ENCODE measurements at regions not wholly inside any gene's neighbourhood (a gene's known extent, or its start where the extent isn't known, plus 50 kb on each side); places are given as distances from the start of the nearest gene placed in this dataset.

DNA sequence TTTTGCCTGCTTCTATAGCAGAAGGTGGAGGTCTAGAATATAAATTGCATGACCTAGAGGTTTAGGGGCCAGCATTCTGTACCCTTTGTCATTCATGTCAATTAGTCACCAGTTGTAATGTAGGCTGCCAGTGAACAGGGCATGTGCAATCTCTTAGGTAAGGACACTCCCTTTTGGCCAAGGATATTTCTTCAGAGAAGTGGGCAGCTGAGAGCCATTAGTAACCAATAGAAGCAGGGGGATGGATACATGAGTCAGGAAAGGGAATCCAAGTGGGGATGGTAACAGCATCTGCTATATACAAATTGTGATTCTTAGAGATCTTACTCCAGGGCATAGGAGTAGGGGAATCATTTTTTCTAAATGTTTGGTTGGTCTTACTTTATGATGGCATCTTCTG lies 494.2 kb upstream of the JAG1 start:
- Histone ChIP-seq H3K27me3 (ENCODE audit: control insufficient read depth, insufficient read depth, low read length) (no peaks in the 10 kb centered on the region), H3K36me3 (ENCODE audit: control insufficient read depth, insufficient read depth, low read length) (no peaks in the 10 kb centered on the region), H3K4me3 (ENCODE audit: low read depth, low read length) (no peak overlapping the region)
- TF ChIP-seq, protein P1, sequence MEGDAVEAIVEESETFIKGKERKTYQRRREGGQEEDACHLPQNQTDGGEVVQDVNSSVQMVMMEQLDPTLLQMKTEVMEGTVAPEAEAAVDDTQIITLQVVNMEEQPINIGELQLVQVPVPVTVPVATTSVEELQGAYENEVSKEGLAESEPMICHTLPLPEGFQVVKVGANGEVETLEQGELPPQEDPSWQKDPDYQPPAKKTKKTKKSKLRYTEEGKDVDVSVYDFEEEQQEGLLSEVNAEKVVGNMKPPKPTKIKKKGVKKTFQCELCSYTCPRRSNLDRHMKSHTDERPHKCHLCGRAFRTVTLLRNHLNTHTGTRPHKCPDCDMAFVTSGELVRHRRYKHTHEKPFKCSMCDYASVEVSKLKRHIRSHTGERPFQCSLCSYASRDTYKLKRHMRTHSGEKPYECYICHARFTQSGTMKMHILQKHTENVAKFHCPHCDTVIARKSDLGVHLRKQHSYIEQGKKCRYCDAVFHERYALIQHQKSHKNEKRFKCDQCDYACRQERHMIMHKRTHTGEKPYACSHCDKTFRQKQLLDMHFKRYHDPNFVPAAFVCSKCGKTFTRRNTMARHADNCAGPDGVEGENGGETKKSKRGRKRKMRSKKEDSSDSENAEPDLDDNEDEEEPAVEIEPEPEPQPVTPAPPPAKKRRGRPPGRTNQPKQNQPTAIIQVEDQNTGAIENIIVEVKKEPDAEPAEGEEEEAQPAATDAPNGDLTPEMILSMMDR (IDR thresholded peaks at IDR 0.05; ENCODE audit: insufficient read depth, low read length, poor library complexity, severe bottlenecking) = no peak
- no peak for DNase-seq (ENCODE audit: low read depth)

DNA sequence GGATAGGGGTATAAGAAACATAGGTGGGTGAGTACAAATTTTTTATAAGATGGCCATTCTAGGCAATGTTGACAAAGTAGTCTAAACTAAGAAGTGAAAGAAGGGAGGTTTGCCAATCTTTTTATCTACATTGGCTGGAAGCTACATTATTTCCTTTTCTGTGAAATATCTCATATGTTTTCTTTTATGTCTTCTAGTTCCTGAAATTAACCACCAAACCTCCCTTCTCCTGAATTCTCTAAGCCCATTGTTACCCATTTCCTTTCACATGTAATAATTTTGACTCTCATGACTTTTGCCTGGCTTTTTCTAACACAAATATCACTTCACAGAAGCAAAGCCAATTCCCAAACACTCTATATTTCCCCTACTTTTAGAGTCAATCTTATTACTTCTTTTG lies 496.2 kb upstream of the JAG1 start:
- H3K4me3 ChIP-seq (ENCODE audit: low read depth, low read length) = no peak overlapping the region
- no peaks in the 10 kb centered on the region for H3K36me3 ChIP-seq (ENCODE audit: control insufficient read depth, insufficient read depth, low read length)
- H3K27me3 ChIP-seq (ENCODE audit: control insufficient read depth, insufficient read depth, low read length) = no peaks in the 10 kb centered on the region
- TF ChIP-seq, protein P1 (IDR thresholded peaks at IDR 0.05; ENCODE audit: insufficient read depth, low read length, poor library complexity, severe bottlenecking) = no peak
- DNase-seq (ENCODE audit: low read depth) = no peak

DNA sequence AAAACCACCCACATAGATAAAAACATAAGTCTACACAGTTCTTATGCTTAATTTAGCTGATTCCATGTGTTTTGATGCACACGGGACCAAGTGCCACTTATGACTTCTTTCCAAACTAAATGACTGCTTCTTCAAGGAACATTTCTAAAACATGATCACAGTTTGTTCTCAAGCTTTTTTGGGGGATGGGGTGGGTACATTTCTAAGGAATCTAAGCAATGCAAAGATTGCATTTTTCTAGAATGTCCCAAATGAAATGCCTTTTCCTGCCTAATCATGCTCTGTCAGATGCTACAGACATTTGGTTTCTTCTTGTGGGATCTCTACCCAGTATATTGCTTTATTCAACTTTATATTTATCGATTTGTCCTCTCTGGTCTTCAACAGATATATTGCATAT lies 496.8 kb upstream of the JAG1 start:
- no peak overlapping the region for H3K4me3 ChIP-seq (ENCODE audit: low read depth, low read length)
- no peaks in the 10 kb centered on the region for H3K27me3 ChIP-seq (ENCODE audit: control insufficient read depth, insufficient read depth, low read length)
- TF ChIP-seq, protein P1 (IDR thresholded peaks at IDR 0.05; ENCODE audit: insufficient read depth, low read length, poor library complexity, severe bottlenecking) = no peak
- DNase-seq (ENCODE audit: low read depth) = no peak
- no peaks in the 10 kb centered on the region for H3K36me3 ChIP-seq (ENCODE audit: control insufficient read depth, insufficient read depth, low read length)

DNA sequence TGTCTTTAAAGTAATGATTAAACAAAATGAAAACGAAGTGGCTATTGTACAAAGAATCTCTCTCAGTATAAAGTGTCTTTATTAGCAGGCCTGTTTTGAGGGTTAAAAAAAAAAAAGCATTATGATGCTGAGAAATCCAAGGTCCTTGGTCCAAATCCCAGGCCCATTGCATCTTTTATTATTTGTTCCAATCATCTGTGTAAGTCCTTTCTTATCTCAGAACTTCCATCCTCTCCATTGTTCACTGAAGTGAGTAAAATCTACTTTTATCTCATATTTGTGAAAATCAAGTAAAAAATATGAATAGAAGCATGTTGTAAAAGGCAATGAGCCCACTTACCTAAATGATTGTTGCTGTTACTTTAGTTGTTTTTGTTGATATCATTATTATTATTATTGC lies 499.1 kb upstream of the JAG1 start:
- H3K4me3 ChIP-seq (ENCODE audit: low read depth, low read length) = no peak overlapping the region
- no peak for DNase-seq (ENCODE audit: low read depth)
- H3K27me3 ChIP-seq (ENCODE audit: control insufficient read depth, insufficient read depth, low read length) = no peaks in the 10 kb centered on the region
- TF ChIP-seq, protein P1 (IDR thresholded peaks at IDR 0.05; ENCODE audit: insufficient read depth, low read length, poor library complexity, severe bottlenecking) = no peak
- H3K36me3 ChIP-seq (ENCODE audit: control insufficient read depth, insufficient read depth, low read length) = no peaks in the 10 kb centered on the region

DNA sequence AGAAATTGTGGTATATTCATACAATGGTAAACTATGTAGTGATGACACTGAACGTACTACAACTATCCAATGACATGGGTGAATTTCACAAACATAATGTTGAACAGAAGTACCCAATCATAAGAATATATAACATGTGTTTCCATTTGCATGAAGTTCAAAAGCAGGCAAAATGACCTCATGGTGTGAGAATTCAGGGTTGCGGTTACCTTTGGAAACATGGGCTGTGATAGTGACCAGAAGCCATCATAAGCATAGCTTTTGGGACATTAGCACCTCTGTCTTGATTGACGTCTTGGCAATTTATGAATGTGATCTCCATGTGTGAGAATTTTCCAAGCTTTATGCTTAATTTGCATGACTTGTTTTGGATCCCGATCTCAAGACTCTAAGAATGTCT lies 500.1 kb upstream of the JAG1 start:
- Histone ChIP-seq H3K27me3 (ENCODE audit: control insufficient read depth, insufficient read depth, low read length) (no peaks in the 10 kb centered on the region), H3K36me3 (ENCODE audit: control insufficient read depth, insufficient read depth, low read length) (no peaks in the 10 kb centered on the region), H3K4me3 (ENCODE audit: low read depth, low read length) (no peak overlapping the region)
- no peak for DNase-seq (ENCODE audit: low read depth)
- TF ChIP-seq, protein P1 (IDR thresholded peaks at IDR 0.05; ENCODE audit: insufficient read depth, low read length, poor library complexity, severe bottlenecking) = no peak

DNA sequence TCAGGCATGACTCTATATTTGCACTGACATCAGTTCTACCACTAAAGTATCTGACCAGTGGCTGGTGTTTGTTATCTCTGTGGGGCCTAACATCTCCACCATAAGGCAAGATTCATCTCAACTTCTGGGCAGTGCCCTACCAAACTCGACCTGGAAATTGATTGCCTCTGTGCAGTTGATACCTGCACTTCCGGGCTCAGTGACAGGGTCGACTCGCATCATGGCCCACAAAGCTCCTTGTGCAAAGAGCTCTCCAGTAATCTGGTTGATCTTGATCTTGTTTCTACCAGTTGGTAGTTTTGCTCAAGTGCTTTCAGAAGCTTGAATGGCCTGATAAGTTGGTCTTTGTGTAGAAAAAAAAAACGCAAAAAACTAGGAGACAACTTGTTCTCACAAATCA lies 501.1 kb upstream of the JAG1 start:
- TF ChIP-seq, protein P1 (IDR thresholded peaks at IDR 0.05; ENCODE audit: insufficient read depth, low read length, poor library complexity, severe bottlenecking) = no peak
- DNase-seq (ENCODE audit: low read depth) = no peak
- no peak overlapping the region for H3K4me3 ChIP-seq (ENCODE audit: low read depth, low read length)
- no peaks in the 10 kb centered on the region for H3K36me3 ChIP-seq (ENCODE audit: control insufficient read depth, insufficient read depth, low read length)
- no peaks in the 10 kb centered on the region for H3K27me3 ChIP-seq (ENCODE audit: control insufficient read depth, insufficient read depth, low read length)
